GM15510 (cell line): ENCODE measurements at regions not wholly inside any gene's neighbourhood (a gene's known extent, or its start where the extent isn't known, plus 50 kb on each side); places are given as distances from the start of the nearest gene placed in this dataset.

Experiments used
- POLR2A ChIP-seq: IDR thresholded peaks from 3 replicates; pipeline ENCODE4 v1.6.1; 2011; ENCODE audit warnings: borderline replicate concordance; ENCODE audit not compliant: insufficient read length; ENCODE audit errors: extremely low read depth

GRCh38 chr19:29154163-29154562, 58.8 kb downstream of the UQCRFS1 start:
- no peak for TF ChIP-seq POLR2A

- TF ChIP-seq POLR2A = no peak
Measured at GRCh38 chr19:29145756-29146155, 67.2 kb downstream of the UQCRFS1 start.

DNA sequence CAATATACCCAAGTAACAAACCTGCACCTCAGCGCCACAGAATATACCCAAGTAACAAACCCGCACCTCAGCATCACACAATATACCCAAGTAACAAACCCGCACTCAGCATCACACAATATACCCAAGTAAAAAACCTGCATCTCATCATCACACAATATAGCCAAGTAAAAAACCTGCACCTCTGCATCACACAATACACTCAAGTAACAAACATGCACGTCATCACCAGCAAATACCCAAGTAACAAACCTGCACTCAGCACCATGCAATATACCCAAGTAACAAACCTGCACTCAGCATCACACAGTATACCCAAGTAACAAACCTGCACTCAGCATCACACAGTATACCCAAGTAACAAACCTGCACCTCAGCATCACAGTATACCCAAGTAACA, 69.8 kb downstream of the UQCRFS1 start:
- no peak for TF ChIP-seq POLR2A

GRCh38 chr19:29139227-29139626, 73.7 kb downstream of the UQCRFS1 start:
- TF ChIP-seq POLR2A = no peak

DNA sequence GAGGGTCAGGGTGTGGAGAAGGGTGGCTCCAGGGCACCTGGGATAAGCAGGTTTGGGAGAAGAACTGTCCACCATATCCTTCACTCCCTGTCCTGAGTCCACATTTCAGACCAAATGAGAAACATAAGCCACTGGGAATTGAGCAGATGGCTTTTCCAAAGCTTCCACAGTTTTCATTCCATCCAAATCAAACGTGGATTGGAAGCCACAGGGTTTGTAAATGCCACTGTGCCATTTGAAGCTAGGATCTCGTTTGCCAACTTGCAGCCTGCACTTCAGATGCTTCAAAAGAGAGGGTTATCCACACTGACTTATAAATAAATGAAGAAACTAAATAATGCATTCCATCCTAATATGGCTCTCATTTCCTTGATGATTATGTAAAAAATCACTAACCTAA, 81.5 kb downstream of the UQCRFS1 start:
- no peak for TF ChIP-seq POLR2A

DNA sequence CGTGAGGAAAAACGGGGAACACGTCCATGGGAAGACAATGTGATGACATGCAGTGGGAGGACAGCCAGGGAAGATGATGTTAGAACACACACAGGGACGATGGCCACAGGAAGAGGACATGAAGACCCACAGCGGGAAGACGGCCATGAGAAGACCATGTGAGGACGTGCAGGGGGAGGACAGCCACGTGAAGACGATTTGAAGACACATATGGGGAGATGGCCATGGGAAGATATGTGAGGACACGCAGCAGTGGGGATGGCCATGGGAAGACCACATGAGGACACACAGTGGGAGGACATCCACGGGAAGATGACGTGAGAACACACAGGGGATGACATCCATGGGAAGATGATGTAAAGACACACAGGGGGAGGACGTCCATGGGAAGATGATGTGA, 83.8 kb downstream of the UQCRFS1 start:
- no peak for TF ChIP-seq POLR2A

DNA sequence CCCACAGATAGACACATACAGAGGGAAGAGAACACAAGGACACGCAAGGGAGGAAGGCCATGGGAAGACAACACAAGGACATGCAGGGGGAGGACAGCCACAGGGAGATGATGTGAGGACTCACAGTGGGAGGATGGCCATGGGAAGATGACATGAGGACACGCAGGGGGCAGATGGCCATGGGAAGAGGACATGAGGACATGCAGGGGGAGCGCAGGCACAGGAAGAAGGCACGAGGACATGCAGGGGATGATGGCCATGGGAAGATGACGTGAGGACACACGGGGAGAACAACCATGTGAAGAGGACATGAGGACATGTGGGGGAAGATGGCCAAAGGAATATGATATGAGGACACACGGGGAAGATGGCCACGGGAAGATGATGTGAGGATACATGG, 84.7 kb downstream of the UQCRFS1 start:
- TF ChIP-seq POLR2A = no peak

GRCh38 chr19:29122185-29122584, 90.8 kb downstream of the UQCRFS1 start:
- no peak for TF ChIP-seq POLR2A

GRCh38 chr19:29121684-29122083, 91.3 kb downstream of the UQCRFS1 start:
- TF ChIP-seq POLR2A = no peak

DNA sequence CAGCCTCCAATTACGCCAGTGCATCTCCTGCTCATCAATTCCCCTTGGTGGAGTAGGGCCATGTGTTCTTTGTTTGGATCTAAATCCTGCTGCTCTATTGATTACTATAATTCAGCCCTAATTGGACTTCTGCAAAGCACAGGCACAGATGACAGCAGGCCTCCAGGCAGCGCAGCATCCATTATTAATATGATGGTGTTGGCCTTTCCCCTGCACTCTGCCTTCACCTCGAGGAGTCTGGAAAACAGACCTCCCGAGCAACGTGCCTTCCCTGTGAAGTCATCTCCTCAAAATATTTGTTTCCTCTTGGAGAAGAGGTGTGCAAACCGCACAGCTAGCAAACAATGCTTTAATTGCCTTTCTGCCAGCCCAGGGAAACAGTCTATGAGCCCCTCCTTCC, 92.5 kb downstream of the UQCRFS1 start:
- TF ChIP-seq POLR2A = no peak

DNA sequence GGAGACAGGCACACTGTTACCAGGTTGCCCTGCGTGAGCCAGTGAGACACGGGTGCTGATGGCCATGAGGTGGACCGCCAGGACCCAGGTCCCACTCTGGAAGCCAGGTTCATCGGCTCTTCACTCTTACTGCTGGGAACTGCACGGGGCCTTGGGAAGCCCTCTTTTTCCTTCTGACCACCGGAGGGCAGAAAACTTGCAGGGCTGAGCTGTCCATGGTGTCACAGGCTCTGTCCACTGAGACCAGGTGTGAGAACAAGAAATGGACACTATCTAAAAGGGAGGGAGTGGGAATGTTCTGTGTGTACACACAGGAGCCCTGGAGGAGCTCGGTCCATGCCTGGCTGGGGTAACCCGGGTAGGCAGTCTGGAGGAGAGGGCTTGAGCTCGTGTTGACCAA, 93.4 kb downstream of the UQCRFS1 start:
- TF ChIP-seq POLR2A = no peak

DNA sequence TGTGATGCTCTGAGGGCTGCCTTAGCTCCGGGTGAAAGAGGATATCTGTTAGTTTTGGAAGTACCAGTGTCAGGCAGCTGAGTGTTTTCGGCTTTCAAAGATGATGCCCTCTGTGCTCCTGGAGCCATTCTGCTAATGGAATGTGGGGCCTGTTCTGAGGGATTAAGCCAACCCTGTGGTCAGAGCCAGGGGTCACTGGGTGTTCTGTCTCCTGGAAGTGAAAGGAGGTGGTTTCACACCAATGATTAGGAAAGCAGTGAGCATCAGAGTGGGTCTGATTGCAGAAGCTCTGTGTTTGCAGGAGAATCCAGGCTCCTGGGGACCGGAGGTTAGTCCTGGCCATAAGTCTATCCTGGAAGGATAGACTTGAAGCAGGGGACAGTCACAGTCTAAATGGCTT, 94.6 kb downstream of the UQCRFS1 start:
- no peak for TF ChIP-seq POLR2A

- TF ChIP-seq POLR2A = no peak
Measured at GRCh38 chr19:29117926-29118325, 95.0 kb downstream of the UQCRFS1 start.

- no peak for TF ChIP-seq POLR2A
Measured at GRCh38 chr19:29115181-29115580, 97.8 kb downstream of the UQCRFS1 start.

DNA sequence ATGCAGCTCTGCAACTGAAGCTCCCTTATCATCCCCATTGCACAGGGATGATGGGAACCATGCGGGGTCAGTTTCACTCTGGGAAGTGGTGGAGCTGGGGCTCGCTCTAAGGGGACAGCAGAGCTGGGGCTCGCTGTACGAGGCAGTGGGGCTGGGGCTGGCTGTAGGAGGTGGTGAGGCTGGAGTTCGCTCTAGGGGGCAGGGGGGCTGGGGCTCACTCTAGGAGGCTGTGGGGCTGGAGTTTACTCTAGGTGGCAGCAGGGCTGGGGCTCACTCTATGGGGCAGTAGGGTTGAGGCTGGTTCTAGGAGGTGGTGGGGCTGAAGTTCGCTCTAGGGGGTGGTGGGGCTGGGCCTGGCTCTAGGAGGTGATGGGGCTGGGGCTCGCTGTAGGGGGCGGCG, 99.1 kb downstream of the UQCRFS1 start:
- TF ChIP-seq POLR2A = no peak

GRCh38 chr19:29111576-29111975, 101.4 kb downstream of the UQCRFS1 start:
- TF ChIP-seq POLR2A = no peak

- TF ChIP-seq POLR2A = no peak
Measured at GRCh38 chr19:29107831-29108230, 105.1 kb downstream of the UQCRFS1 start.
